ENCODE measurements at regions not wholly inside any gene's neighbourhood (a gene's known extent, or its start where the extent isn't known, plus 50 kb on each side); places are given as distances from the start of the nearest gene placed in this dataset.

- TF ChIP-seq CTCF (IDR thresholded peaks at IDR 0.05) (no peak), POLR2A (IDR thresholded peaks at IDR 0.05) (no peak)
These were observed 152.7 kb upstream of the SOX11 start for GRCh38 chr2:5539282-5540165.

Measured in thyroid gland (tissue), 4 donors.